ENCODE measurements at regions not wholly inside any gene's neighbourhood (a gene's known extent, or its start where the extent isn't known, plus 50 kb on each side); places are given as distances from the start of the nearest gene placed in this dataset.

- TF ChIP-seq ZFX (IDR thresholded peaks at IDR 0.05) (no peak), CTCF (conservative IDR thresholded peaks at IDR 0.05) (no peak)
- H3K27ac ChIP-seq: no peak overlapping the region
These were observed 120.7 kb upstream of the ALDH1B1 start for GRCh38 chr9:38271666-38272241.

GRCh38 chr9:38269775-38270174 is 122.7 kb upstream of the ALDH1B1 start:
- H3K27ac ChIP-seq: no peak overlapping the region
- TF ChIP-seq ZFX (IDR thresholded peaks at IDR 0.05) (no peak), CTCF (conservative IDR thresholded peaks at IDR 0.05) (no peak)

GRCh38 chr9:38263532-38263931 is 129.0 kb upstream of the ALDH1B1 start:
- H3K27ac ChIP-seq: no peak overlapping the region
- TF ChIP-seq ZFX (IDR thresholded peaks at IDR 0.05) (no peak), CTCF (conservative IDR thresholded peaks at IDR 0.05) (peak; percentile 43)

GRCh38 chr9:38259519-38260218 is 132.8 kb upstream of the ALDH1B1 start:
- no peak for TF ChIP-seq CTCF (conservative IDR thresholded peaks at IDR 0.05)
- TF ChIP-seq ZFX (IDR thresholded peaks at IDR 0.05): no peak

GRCh38 chr9:38259056-38259455 is 133.4 kb upstream of the ALDH1B1 start:
- no peak overlapping the region for H3K27ac ChIP-seq
- TF ChIP-seq CTCF (conservative IDR thresholded peaks at IDR 0.05): no peak
- no peak for TF ChIP-seq ZFX (IDR thresholded peaks at IDR 0.05)

More at GRCh38 chr9:38259519-38260218, 132.8 kb upstream of the ALDH1B1 start:
- H3K27ac ChIP-seq: no peak overlapping the region

GRCh38 chr9:38257626-38258215 is 134.8 kb upstream of the ALDH1B1 start:
- no peak overlapping the region for H3K27ac ChIP-seq
- no peak for TF ChIP-seq ZFX (IDR thresholded peaks at IDR 0.05)

- no peak for TF ChIP-seq CTCF (conservative IDR thresholded peaks at IDR 0.05)
- no peak for TF ChIP-seq ZFX (IDR thresholded peaks at IDR 0.05)
- no peak overlapping the region for H3K27ac ChIP-seq
These were observed 136.0 kb upstream of the ALDH1B1 start for GRCh38 chr9:38256461-38256860.
